GM21717 (cell line): ENCODE measurements at regions not wholly inside any gene's neighbourhood (a gene's known extent, or its start where the extent isn't known, plus 50 kb on each side); places are given as distances from the start of the nearest gene placed in this dataset.

Experiments
- ATAC-seq: cut with Tn5 transposase; IDR thresholded peaks from one replicate; pipeline ENCODE4 v1.9.1; 2021; ENCODE audit warnings: mild to moderate bottlenecking, moderate library complexity; ENCODE audit not compliant: unreplicated experiment

- ATAC-seq: no peak
These were observed 1410.1 kb upstream of the ATXN8OS start for GRCh38 chr13:68697551-68697950.

- no peak for ATAC-seq
These were observed 1410.7 kb upstream of the ATXN8OS start for GRCh38 chr13:68696907-68697306.

- no peak for ATAC-seq
These were observed 1415.6 kb upstream of the ATXN8OS start for GRCh38 chr13:68692049-68692448.

GRCh38 chr13:68690567-68690966 is 1417.1 kb upstream of the ATXN8OS start:
- ATAC-seq: no peak

GRCh38 chr13:68676513-68677115 is 1431.0 kb upstream of the ATXN8OS start:
- no peak for ATAC-seq

DNA sequence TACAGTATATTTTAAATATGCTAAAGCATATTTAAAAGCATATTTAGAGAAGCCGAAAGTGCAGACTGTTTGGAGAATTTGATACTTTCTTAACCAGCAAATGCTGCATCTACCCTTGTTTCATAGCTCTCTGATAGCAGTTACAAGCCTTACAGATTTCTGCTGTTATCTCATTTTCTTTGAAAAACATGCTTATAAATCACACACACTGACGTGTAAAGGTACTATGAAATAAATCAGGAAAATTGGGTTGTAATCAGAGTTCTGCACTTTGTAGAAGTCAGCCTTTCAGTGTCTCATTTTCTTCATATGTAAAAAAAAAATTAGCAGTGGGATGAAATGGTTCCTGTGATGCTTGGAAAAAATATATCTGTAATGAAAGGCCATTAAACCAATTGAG is 1432.4 kb upstream of the ATXN8OS start:
- no peak for ATAC-seq

DNA sequence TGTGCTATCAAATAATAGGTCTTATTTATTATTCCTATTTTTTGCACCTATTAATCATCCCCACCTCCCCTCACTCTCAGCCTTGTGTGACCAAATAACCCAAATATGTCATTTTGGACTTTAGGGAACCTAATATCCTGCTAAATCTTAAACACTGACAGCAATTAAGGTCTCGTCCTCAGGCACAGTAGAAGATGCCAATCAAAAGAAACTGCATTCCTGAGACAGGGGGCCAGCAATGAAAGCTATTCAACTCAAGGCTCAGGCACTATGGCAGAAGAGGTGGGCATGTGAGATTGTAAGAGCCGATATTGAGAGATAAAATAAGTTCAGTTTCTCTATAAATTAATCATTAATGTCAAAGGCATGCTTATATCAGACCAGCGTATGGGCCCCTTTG is 1437.7 kb upstream of the PCDH9 start:
- no peak for ATAC-seq

- ATAC-seq: no peak
These were observed 1436.8 kb upstream of the PCDH9 start for GRCh38 chr13:68666774-68667397.

DNA sequence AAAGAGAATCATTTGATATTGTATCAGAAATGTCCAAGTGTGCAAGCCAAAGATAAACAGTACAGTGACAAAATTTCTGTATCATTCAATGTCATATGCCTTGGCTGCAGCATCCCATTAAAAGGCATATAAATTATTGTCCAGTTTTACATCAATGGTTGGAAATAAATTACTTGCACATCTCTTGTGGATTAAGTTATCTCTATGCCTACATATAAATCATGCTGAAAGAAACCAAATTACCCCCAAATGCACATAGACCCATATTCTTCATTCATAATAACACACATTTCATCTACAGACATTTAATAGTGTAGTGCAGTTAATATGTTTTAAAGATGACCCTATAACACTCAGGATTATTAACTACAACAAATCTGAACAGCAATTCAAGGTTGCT is 1415.7 kb upstream of the PCDH9 start:
- no peak for ATAC-seq

DNA sequence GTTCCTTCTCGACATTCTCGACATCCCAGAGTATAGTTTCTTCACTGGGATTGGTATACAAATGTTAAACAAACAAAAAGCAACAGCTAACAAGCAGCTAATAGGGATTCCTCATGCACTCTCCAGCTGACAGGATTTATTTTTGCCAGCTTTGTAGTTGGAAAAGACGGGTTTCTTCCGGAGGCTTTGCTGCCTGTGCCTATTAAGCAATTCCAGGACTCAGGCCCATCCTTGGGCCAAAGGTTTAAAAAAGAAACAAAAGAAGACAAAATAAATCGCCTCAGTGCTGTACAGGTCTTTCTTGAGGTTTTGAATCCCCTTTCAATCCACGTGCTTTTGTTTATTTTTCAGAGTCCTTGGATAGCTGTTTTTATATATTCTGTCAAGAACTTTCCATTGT is 1414.5 kb upstream of the PCDH9 start:
- ATAC-seq: no peak

- ATAC-seq: no peak
These were observed 1406.6 kb upstream of the PCDH9 start for GRCh38 chr13:68636784-68637183.

GRCh38 chr13:68628994-68629393 is 1398.9 kb upstream of the PCDH9 start:
- no peak for ATAC-seq

- no peak for ATAC-seq
These were observed 1397.2 kb upstream of the PCDH9 start for GRCh38 chr13:68627379-68627778.

- ATAC-seq: no peak
These were observed 1386.6 kb upstream of the PCDH9 start for GRCh38 chr13:68616600-68617222.

GRCh38 chr13:68609661-68610060 is 1379.5 kb upstream of the PCDH9 start:
- no peak for ATAC-seq

DNA sequence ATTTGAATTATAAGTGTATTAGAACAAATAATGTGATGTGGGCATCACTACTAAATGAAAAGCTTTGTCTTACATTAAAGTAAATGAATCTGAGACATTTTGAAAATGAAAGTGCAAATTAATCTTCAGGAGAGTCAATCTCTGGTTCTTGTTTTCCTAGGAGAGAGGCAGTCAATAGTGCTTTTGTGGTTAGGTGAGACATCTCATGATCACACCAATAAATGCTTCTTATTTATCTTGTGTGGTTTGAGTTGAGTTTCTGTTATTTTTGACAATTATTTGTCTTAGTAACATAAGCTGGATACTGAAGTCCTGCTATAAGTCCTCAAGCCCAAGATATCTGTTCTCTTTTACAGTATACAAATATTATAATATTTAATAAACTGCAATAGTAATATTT is 1378.0 kb upstream of the PCDH9 start:
- ATAC-seq: no peak

- no peak for ATAC-seq
These were observed 1367.5 kb upstream of the PCDH9 start for GRCh38 chr13:68597641-68598040.

- ATAC-seq: peak; percentile 100
These were observed 1358.5 kb upstream of the PCDH9 start for GRCh38 chr13:68588623-68589022.

GRCh38 chr13:68584776-68585175 is 1354.6 kb upstream of the PCDH9 start:
- no peak for ATAC-seq

- ATAC-seq: no peak
These were observed 1343.9 kb upstream of the PCDH9 start for GRCh38 chr13:68574053-68574452.

DNA sequence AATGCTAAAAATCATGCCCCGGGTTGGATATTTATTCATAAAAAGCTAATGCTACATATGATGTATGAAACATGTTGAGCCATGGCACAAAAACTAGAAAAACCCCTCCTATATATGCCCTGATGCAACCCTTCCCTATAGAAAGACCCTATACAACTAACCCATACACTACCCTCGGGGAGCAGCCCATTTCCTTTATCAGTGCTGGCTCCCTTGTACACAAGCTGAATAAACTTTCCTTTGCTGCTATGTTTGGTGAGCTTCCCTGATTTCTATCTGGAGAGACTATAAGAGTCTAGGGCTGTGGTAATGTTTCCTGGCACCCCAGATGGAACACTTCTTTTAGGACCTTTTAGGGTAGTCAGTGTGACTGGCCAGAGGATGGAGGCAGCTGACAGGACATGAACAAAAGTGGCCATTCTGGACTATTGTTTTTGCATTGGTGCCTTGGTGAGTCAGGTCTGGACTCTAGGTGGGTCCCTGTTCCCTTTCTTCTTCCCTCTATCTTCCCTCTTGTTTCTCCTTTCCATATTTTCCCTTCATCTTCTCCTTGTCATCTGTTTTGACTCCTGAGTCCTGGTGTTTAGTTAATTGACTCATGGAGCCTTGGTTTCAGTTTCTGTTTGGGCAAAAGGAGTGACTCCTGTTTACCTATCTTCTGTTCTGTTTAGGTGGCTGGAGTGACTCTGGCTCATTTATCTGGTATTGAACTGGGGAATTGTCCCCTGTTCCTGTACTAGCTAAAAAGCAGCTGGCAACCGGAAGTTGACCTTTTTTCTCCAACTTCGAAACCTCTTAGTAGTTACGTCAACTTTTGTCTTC is 1321.8 kb upstream of the PCDH9 start:
- peak; percentile 48 for ATAC-seq

DNA sequence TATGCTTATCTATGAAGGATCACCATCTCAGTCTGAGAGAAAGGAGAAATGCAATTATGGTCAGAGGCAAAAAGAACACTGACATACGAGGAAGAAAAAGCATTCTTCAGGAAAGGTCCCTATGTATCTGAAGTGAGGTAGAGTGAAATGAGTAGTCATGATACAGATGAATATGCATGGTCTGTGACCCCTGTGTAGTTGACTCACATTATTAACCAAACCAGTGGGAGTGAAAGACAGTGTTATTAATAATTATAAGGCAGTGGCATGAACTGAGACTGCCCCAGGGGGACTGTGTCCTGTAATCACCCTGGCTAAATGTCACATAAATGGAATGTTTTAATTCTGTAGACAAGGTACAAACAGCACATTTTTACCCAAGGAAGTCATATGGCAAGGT is 1320.2 kb upstream of the PCDH9 start:
- ATAC-seq: no peak
